Neural cell (in vitro differentiated cells): ENCODE measurements at regions not wholly inside any gene's neighbourhood (a gene's known extent, or its start where the extent isn't known, plus 50 kb on each side); places are given as distances from the start of the nearest gene placed in this dataset.

ENCODE experiments used
- H2AFZ ChIP-seq: fragments of 200-600, 300-800 bp; sonication (generic), shearing (Covaris generic); 2 replicates; pipeline ENCODE4 v1.6.0; 2014; ENCODE audit warnings: low read depth, mild to moderate bottlenecking, antibody characterized with exemption, low read length, moderate library complexity
- H3F3A ChIP-seq: fragments of 200-600 bp; shearing (Covaris generic); 2 replicates; pipeline ENCODE4 v1.6.1; 2016; ENCODE audit warnings: mild to moderate bottlenecking, moderate library complexity, mixed read lengths, antibody characterized with exemption, low read length; ENCODE audit not compliant: insufficient read depth, poor library complexity, severe bottlenecking
- H3K27ac ChIP-seq: fragments of 200-600, 300-800 bp; sonication (generic), shearing (Covaris generic); 2 replicates; pipeline ENCODE4 v1.5.1; 2014; ENCODE audit warnings: mild to moderate bottlenecking, low read length, moderate library complexity
- H3K27me3 ChIP-seq: fragments of 300-800, 200-600 bp; sonication (generic), shearing (Covaris generic); 2 replicates; pipeline ENCODE4 v1.6.0; 2014; ENCODE audit warnings: mild to moderate bottlenecking, low read depth, low read length, moderate library complexity; ENCODE audit not compliant: insufficient read depth
- H3K36me3 ChIP-seq: fragments of 300-800, 200-600 bp; sonication (generic), shearing (Covaris generic); 2 replicates; pipeline ENCODE4 v1.5.1; 2014; ENCODE audit warnings: mild to moderate bottlenecking, antibody characterized with exemption, low read length, moderate library complexity; ENCODE audit not compliant: insufficient read depth
- H3K4me2 ChIP-seq: fragments of 300-800, 200-600 bp; sonication (generic), shearing (Covaris generic); 2 replicates; pipeline ENCODE4 v1.6.0; 2014; ENCODE audit warnings: mild to moderate bottlenecking, low read length
- H3K4me3 ChIP-seq: fragments of 300-800, 200-600 bp; sonication (generic), shearing (Covaris generic); 2 replicates; pipeline ENCODE4 v1.5.1; 2014; ENCODE audit warnings: mild to moderate bottlenecking, low read length, moderate library complexity
- H3K79me2 ChIP-seq: fragments of 200-600 bp; shearing (Covaris generic); replicated peaks from 2 replicates; pipeline ENCODE4 v1.6.0; 2014; ENCODE audit warnings: mild to moderate bottlenecking, low read length, moderate library complexity; ENCODE audit not compliant: insufficient read depth
- H3K9ac ChIP-seq: fragments of 300-800, 200-600 bp; sonication (generic), shearing (Covaris generic); 2 replicates; pipeline ENCODE4 v1.6.1; 2016; ENCODE audit warnings: mild to moderate bottlenecking, low read length, mixed read lengths
- H3K9me2 ChIP-seq: fragments of 200-600 bp; shearing (Covaris generic); 2 replicates; pipeline ENCODE4 v1.6.1; 2016; ENCODE audit warnings: mild to moderate bottlenecking, low read length, mixed read lengths; ENCODE audit not compliant: insufficient read depth
- H3K9me3 ChIP-seq: fragments of 200-600, 300-800 bp; sonication (generic), shearing (Covaris generic); 2 replicates; pipeline ENCODE4 v1.6.1; 2016; ENCODE audit warnings: mild to moderate bottlenecking, mixed run types, low read length, moderate library complexity, mixed read lengths
- H4K20me1 ChIP-seq: fragments of 200-600 bp; shearing (Covaris generic); 2 replicates; pipeline ENCODE4 v1.6.1; 2016; ENCODE audit warnings: mild to moderate bottlenecking, mixed run types; ENCODE audit not compliant: insufficient read depth
- EP300 ChIP-seq: fragments of 450-650 bp; conservative IDR thresholded peaks from 2 replicates; pipeline ENCODE4 v1.6.1; 2014; ENCODE audit warnings: antibody characterized with exemption, mild to moderate bottlenecking, moderate library complexity; ENCODE audit not compliant: poor library complexity, severe bottlenecking
- EZH2 ChIP-seq: fragments of 200-600, 300-800 bp; shearing (Covaris generic), sonication (generic); IDR thresholded peaks from 2 replicates; pipeline ENCODE4 v1.6.1; 2014; ENCODE audit warnings: antibody characterized with exemption, low read length, borderline replicate concordance, mild to moderate bottlenecking; ENCODE audit not compliant: insufficient read depth, poor library complexity, severe bottlenecking
- MXI1 ChIP-seq: fragments of 450-650 bp; conservative IDR thresholded peaks from 2 replicates; pipeline ENCODE4 v1.6.1; 2014; ENCODE audit warnings: antibody characterized with exemption, mild to moderate bottlenecking; ENCODE audit not compliant: poor library complexity, severe bottlenecking
- POLR2AphosphoS5 ChIP-seq: IDR thresholded peaks from 2 replicates; pipeline ENCODE4 v1.6.1; 2012
- RAD21 ChIP-seq: fragments of 450-650 bp; conservative IDR thresholded peaks from 2 replicates; pipeline ENCODE4 v1.6.1; 2014; ENCODE audit warnings: antibody characterized with exemption, mild to moderate bottlenecking, moderate library complexity
- SMC3 ChIP-seq: fragments of 450-650 bp; conservative IDR thresholded peaks from 2 replicates; pipeline ENCODE4 v1.6.1; 2014; ENCODE audit warnings: antibody characterized with exemption, mild to moderate bottlenecking, moderate library complexity; ENCODE audit not compliant: poor library complexity
- TAF1 ChIP-seq: IDR thresholded peaks from 2 replicates; pipeline ENCODE4 v1.6.1; 2012; ENCODE audit warnings: low read depth
- TF ChIP-seq, protein P1 (sequence below): IDR thresholded peaks from 2 replicates; pipeline ENCODE4 v1.6.1; 2012; ENCODE audit warnings: borderline replicate concordance
- TF ChIP-seq, protein P2 (sequence below): fragments of 450-650 bp; IDR thresholded peaks from 2 replicates; pipeline ENCODE4 v1.5.1; 2014; ENCODE audit warnings: antibody characterized with exemption, mild to moderate bottlenecking, moderate library complexity; ENCODE audit not compliant: poor library complexity, severe bottlenecking

DNA sequence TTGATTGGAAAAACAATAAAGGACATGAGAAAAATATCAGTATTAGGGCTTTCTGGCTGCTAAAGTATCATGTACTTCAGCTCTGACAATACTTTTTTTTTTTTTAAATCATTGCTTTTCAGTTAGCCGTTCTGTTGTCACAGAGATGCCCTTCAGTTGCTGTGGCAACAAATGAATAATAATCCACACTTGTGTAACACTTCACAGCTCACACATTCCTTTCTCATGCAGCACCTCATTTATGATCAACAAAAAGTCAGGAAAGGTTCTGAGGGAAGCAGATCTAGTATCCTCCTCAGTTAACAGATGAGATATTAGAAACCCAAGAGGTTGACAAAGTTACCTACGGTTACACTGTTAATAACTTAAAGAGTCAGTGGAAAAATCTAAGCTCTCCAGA is 444.2 kb upstream of the SLIT2 start:
- Histone ChIP-seq H3F3A (no peaks in the 10 kb centered on the region), H3K27ac (peak overlapping the region; percentile 35), H3K79me2 (no peaks in the 10 kb centered on the region), H3K36me3 (no peaks in the 10 kb centered on the region), H3K27me3 (no peaks in the 10 kb centered on the region), H2AFZ (no peak overlapping the region), H4K20me1 (no peaks in the 10 kb centered on the region), H3K4me2 (peak overlapping the region; percentile 21), H3K4me3 (no peak overlapping the region), H3K9me3 (no peaks in the 10 kb centered on the region), H3K9ac (peak overlapping the region; percentile 12), H3K9me2 (no peaks in the 10 kb centered on the region)
- TF ChIP-seq POLR2AphosphoS5 (peak; percentile 49), EP300 (peak; percentile 78), TAF1 (no peak)

- Histone ChIP-seq H2AFZ (no peak overlapping the region), H3K9me3 (no peaks in the 10 kb centered on the region)
Measured at GRCh38 chr4:19806865-19807264, 444.8 kb upstream of the SLIT2 start.

More at GRCh38 chr4:19806865-19807264, 444.8 kb upstream of the SLIT2 start:
- no peaks in the 10 kb centered on the region for H4K20me1 ChIP-seq
- TF ChIP-seq SMC3: no peak
- TF ChIP-seq, protein P1, sequence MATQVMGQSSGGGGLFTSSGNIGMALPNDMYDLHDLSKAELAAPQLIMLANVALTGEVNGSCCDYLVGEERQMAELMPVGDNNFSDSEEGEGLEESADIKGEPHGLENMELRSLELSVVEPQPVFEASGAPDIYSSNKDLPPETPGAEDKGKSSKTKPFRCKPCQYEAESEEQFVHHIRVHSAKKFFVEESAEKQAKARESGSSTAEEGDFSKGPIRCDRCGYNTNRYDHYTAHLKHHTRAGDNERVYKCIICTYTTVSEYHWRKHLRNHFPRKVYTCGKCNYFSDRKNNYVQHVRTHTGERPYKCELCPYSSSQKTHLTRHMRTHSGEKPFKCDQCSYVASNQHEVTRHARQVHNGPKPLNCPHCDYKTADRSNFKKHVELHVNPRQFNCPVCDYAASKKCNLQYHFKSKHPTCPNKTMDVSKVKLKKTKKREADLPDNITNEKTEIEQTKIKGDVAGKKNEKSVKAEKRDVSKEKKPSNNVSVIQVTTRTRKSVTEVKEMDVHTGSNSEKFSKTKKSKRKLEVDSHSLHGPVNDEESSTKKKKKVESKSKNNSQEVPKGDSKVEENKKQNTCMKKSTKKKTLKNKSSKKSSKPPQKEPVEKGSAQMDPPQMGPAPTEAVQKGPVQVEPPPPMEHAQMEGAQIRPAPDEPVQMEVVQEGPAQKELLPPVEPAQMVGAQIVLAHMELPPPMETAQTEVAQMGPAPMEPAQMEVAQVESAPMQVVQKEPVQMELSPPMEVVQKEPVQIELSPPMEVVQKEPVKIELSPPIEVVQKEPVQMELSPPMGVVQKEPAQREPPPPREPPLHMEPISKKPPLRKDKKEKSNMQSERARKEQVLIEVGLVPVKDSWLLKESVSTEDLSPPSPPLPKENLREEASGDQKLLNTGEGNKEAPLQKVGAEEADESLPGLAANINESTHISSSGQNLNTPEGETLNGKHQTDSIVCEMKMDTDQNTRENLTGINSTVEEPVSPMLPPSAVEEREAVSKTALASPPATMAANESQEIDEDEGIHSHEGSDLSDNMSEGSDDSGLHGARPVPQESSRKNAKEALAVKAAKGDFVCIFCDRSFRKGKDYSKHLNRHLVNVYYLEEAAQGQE: no peak
- no peak for TF ChIP-seq MXI1
- TF ChIP-seq, protein P2, sequence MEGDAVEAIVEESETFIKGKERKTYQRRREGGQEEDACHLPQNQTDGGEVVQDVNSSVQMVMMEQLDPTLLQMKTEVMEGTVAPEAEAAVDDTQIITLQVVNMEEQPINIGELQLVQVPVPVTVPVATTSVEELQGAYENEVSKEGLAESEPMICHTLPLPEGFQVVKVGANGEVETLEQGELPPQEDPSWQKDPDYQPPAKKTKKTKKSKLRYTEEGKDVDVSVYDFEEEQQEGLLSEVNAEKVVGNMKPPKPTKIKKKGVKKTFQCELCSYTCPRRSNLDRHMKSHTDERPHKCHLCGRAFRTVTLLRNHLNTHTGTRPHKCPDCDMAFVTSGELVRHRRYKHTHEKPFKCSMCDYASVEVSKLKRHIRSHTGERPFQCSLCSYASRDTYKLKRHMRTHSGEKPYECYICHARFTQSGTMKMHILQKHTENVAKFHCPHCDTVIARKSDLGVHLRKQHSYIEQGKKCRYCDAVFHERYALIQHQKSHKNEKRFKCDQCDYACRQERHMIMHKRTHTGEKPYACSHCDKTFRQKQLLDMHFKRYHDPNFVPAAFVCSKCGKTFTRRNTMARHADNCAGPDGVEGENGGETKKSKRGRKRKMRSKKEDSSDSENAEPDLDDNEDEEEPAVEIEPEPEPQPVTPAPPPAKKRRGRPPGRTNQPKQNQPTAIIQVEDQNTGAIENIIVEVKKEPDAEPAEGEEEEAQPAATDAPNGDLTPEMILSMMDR: no peak
- no peak for TF ChIP-seq EZH2
- TF ChIP-seq TAF1: no peak
- TF ChIP-seq EP300: no peak
- TF ChIP-seq RAD21: no peak
- TF ChIP-seq POLR2AphosphoS5: no peak
- no peaks in the 10 kb centered on the region for H3K27me3 ChIP-seq
- H3K4me3 ChIP-seq: no peak overlapping the region
- no peaks in the 10 kb centered on the region for H3F3A ChIP-seq
- no peaks in the 10 kb centered on the region for H3K79me2 ChIP-seq
- no peaks in the 10 kb centered on the region for H3K36me3 ChIP-seq
- H3K9ac ChIP-seq: peak overlapping the region; percentile 12
- H3K4me2 ChIP-seq: peak overlapping the region; percentile 21
- no peaks in the 10 kb centered on the region for H3K9me2 ChIP-seq
- H3K27ac ChIP-seq: peak overlapping the region; percentile 35
